GM12891 (cell line): ENCODE measurements at regions not wholly inside any gene's neighbourhood (a gene's known extent, or its start where the extent isn't known, plus 50 kb on each side); places are given as distances from the start of the nearest gene placed in this dataset.

Experiments
- DNase-seq: peaks from one replicate; pipeline ENCODE4 v3.0.0; 2011; ENCODE audit warnings: low spot score; ENCODE audit not compliant: insufficient read length
- FAIRE-seq: peaks from 2 replicates; lab custom pipeline; 2011; peaks lifted over from hg19 to GRCh38; lab: Jason Lieb, UNC
- PAX5 ChIP-seq: IDR thresholded peaks from 2 replicates; pipeline ENCODE4 v1.6.1; 2011; ENCODE audit warnings: low read length, moderate library complexity, mild to moderate bottlenecking; ENCODE audit not compliant: insufficient read depth, severe bottlenecking
- POLR2A ChIP-seq: IDR thresholded peaks from 2 replicates; pipeline ENCODE4 v1.6.1; 2011; ENCODE audit warnings: low read depth, low read length, control low read depth
- POLR2AphosphoS5 ChIP-seq: IDR thresholded peaks from 2 replicates; pipeline ENCODE4 v1.6.1; 2011; ENCODE audit warnings: low read depth, low read length, control low read depth
- POU2F2 ChIP-seq: IDR thresholded peaks from 2 replicates; pipeline ENCODE4 v1.6.1; 2011; ENCODE audit warnings: low read depth, mild to moderate bottlenecking, control low read depth, low read length, moderate library complexity
- SPI1 ChIP-seq: IDR thresholded peaks from 2 replicates; pipeline ENCODE4 v1.6.1; 2011; ENCODE audit warnings: low read depth, low read length, control low read depth
- TAF1 ChIP-seq: IDR thresholded peaks from 2 replicates; pipeline ENCODE4 v1.6.1; 2011; ENCODE audit warnings: low read depth, low read length, control low read depth

GRCh38 chrX:140928739-140929138 is 73.7 kb upstream of the SPANXB1 start:
- FAIRE-seq: no peak
- TF ChIP-seq TAF1: no peak
- no peak for TF ChIP-seq SPI1
- no peak for TF ChIP-seq POU2F2
- no peak for TF ChIP-seq PAX5
- DNase-seq: no peak

- DNase-seq: no peak
- TF ChIP-seq PAX5 (no peak), TAF1 (no peak), POLR2A (no peak), POLR2AphosphoS5 (no peak), POU2F2 (no peak), SPI1 (no peak)
- FAIRE-seq: no peak
Observed at GRCh38 chrX:140933016-140933415, 69.4 kb upstream of the SPANXB1 start.

GRCh38 chrX:140933874-140934655 is 68.3 kb upstream of the SPANXB1 start:
- DNase-seq: no peak
- TF ChIP-seq POLR2AphosphoS5 (no peak), POLR2A (no peak)
- no peak for FAIRE-seq

- DNase-seq: no peak
- FAIRE-seq: no peak
- no peak for TF ChIP-seq POLR2AphosphoS5
- TF ChIP-seq TAF1: no peak
- TF ChIP-seq SPI1: no peak
- no peak for TF ChIP-seq PAX5
- TF ChIP-seq POLR2A: no peak
- TF ChIP-seq POU2F2: no peak
Observed at GRCh38 chrX:140943513-140943912, 58.9 kb upstream of the SPANXB1 start.

- TF ChIP-seq TAF1: no peak
- TF ChIP-seq PAX5: no peak
- TF ChIP-seq POU2F2: no peak
- no peak for TF ChIP-seq POLR2AphosphoS5
- TF ChIP-seq SPI1: no peak
- no peak for TF ChIP-seq POLR2A
- no peak for FAIRE-seq
- DNase-seq: no peak
Observed at GRCh38 chrX:140944710-140945109, 57.7 kb upstream of the SPANXB1 start.

- TF ChIP-seq POLR2AphosphoS5 (no peak), SPI1 (no peak), POU2F2 (no peak), TAF1 (no peak), POLR2A (no peak), PAX5 (no peak)
- FAIRE-seq: no peak
- DNase-seq: no peak
Observed at GRCh38 chrX:140948827-140949226, 53.6 kb upstream of the SPANXB1 start.

- FAIRE-seq: no peak
- no peak for DNase-seq
- TF ChIP-seq POLR2A (no peak), PAX5 (no peak), POLR2AphosphoS5 (no peak), TAF1 (no peak)
Observed at GRCh38 chrX:140949233-140949632, 53.2 kb upstream of the SPANXB1 start.
